Liver (tissue), 3 donors: ENCODE measurements at regions not wholly inside any gene's neighbourhood (a gene's known extent, or its start where the extent isn't known, plus 50 kb on each side); places are given as distances from the start of the nearest gene placed in this dataset.

ENCODE experiments used
- ATF3 ChIP-seq: IDR thresholded peaks from 2 replicates; pipeline ENCODE4 v1.6.1; 2016; ENCODE audit warnings: antibody characterized with exemption
- CTCF ChIP-seq: fragments of 150-350 bp; IDR thresholded peaks from 2 replicates; pipeline ENCODE4 v1.5.1; 2017; ENCODE audit warnings: improper control_type of control experiment, low read depth, low read length; ENCODE audit not compliant: missing input control
- EGR1 ChIP-seq, 2 donors: IDR thresholded peaks; 2 replicates each; pipeline ENCODE4 v1.6.1; 2016 to 2018; ENCODE audit warnings: antibody characterized with exemption in 2 of 2, low read depth in 2 of 2
- FOXA1 ChIP-seq: IDR thresholded peaks from 2 replicates; pipeline ENCODE4 v1.6.1; 2016; ENCODE audit warnings: antibody characterized with exemption
- RAD21 ChIP-seq, 2 donors: IDR thresholded peaks; 2 replicates each; pipeline ENCODE4 v1.6.1; 2016; ENCODE audit warnings: antibody characterized with exemption in 2 of 2, mild to moderate bottlenecking in 2 of 2
- SP1 ChIP-seq: IDR thresholded peaks from 2 replicates; pipeline ENCODE4 v1.6.1; 2018; ENCODE audit warnings: antibody characterized with exemption, mild to moderate bottlenecking
- ZBTB33 ChIP-seq: IDR thresholded peaks from 2 replicates; pipeline ENCODE4 v1.6.1; 2016; ENCODE audit warnings: antibody characterized with exemption
- TF ChIP-seq, protein P1 (sequence below): IDR thresholded peaks from 2 replicates; pipeline ENCODE4 v1.6.1; 2016; ENCODE audit warnings: antibody characterized with exemption, mild to moderate bottlenecking
- donor health status: healthy.
- donor health status: healthy.

DNA sequence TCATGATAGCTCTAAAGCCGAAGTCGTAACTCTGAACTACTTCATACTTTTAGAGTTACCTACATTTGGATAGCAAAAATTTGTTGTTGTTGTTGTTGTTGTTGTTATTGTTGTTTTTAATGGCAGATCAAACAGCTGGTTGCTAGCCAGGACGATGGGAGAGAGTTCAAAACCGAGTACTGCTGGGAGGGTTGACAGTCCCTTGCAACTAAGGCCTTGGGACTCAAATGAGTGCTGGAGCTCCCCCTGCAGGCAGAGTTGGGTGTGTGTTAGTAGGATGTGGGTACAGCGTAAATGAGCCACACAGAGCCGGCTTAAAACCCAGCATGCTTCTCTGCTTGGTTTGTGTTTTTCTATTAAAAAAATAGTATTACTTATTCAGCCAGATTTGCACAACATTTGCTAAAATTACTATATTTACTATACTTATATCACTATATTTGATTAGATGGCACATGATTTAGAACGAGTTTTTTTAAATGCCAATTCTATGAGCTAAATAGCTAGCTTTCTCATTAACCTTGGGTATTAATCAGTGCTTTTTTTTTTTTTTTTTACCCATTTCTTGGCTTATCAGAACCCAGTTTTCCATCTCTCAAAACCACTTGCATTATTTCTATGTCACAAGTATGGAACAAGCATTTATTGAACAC, 129.2 kb upstream of the SYT6 start:
- TF ChIP-seq ATF3 (no peak), ZBTB33 (no peak), CTCF (peak; percentile 90), SP1 (no peak), RAD21 (IDR thresholded peaks at IDR 0.05) (peak; percentile 89 to 92), FOXA1 (no peak), EGR1 (IDR thresholded peaks at IDR 0.05; ENCODE audit: low read depth in 2 of 2) (no peak)
- TF ChIP-seq, protein P1, sequence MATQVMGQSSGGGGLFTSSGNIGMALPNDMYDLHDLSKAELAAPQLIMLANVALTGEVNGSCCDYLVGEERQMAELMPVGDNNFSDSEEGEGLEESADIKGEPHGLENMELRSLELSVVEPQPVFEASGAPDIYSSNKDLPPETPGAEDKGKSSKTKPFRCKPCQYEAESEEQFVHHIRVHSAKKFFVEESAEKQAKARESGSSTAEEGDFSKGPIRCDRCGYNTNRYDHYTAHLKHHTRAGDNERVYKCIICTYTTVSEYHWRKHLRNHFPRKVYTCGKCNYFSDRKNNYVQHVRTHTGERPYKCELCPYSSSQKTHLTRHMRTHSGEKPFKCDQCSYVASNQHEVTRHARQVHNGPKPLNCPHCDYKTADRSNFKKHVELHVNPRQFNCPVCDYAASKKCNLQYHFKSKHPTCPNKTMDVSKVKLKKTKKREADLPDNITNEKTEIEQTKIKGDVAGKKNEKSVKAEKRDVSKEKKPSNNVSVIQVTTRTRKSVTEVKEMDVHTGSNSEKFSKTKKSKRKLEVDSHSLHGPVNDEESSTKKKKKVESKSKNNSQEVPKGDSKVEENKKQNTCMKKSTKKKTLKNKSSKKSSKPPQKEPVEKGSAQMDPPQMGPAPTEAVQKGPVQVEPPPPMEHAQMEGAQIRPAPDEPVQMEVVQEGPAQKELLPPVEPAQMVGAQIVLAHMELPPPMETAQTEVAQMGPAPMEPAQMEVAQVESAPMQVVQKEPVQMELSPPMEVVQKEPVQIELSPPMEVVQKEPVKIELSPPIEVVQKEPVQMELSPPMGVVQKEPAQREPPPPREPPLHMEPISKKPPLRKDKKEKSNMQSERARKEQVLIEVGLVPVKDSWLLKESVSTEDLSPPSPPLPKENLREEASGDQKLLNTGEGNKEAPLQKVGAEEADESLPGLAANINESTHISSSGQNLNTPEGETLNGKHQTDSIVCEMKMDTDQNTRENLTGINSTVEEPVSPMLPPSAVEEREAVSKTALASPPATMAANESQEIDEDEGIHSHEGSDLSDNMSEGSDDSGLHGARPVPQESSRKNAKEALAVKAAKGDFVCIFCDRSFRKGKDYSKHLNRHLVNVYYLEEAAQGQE: no peak
